GM23338 (cell line): ENCODE measurements at regions not wholly inside any gene's neighbourhood (a gene's known extent, or its start where the extent isn't known, plus 50 kb on each side); places are given as distances from the start of the nearest gene placed in this dataset.

Experiments
- ATAC-seq: fragments of 200-7000 bp; cut with Tn5 transposase; 3 replicates; pipeline ENCODE4 v1.9.1; 2020
- DNase-seq: peaks from one replicate; pipeline ENCODE4 v3.0.0-alpha.2; 2015; ENCODE audit warnings: low spot score
- H2AFZ ChIP-seq: fragments of 200-600 bp; sonication (generic); 2 replicates; pipeline ENCODE4 v1.8.0; 2016; ENCODE audit warnings: antibody characterized with exemption, mild to moderate bottlenecking, moderate library complexity
- H3F3A ChIP-seq: fragments of 200-600 bp; sonication (generic); replicated peaks from 2 replicates; pipeline ENCODE4 v1.8.0; 2017; ENCODE audit warnings: antibody characterized with exemption, mixed run types, low read depth
- H3K27ac ChIP-seq: fragments of 200-600 bp; sonication (generic); 2 replicates; pipeline ENCODE4 v1.6.1; 2016; ENCODE audit warnings: low read depth
- H3K27me3 ChIP-seq: fragments of 200-600 bp; sonication (generic); 2 replicates; pipeline ENCODE4 v1.8.0; 2016; ENCODE audit warnings: mild to moderate bottlenecking, mixed run types, moderate library complexity; ENCODE audit not compliant: insufficient read depth
- H3K36me3 ChIP-seq: fragments of 200-600 bp; sonication (generic); 2 replicates; pipeline ENCODE4 v1.8.0; 2016; ENCODE audit warnings: mild to moderate bottlenecking; ENCODE audit not compliant: insufficient read depth
- H3K4me1 ChIP-seq: fragments of 200-600 bp; sonication (generic); 2 replicates; pipeline ENCODE4 v1.8.0; 2016; ENCODE audit warnings: mild to moderate bottlenecking, moderate library complexity; ENCODE audit not compliant: insufficient read depth
- H3K4me2 ChIP-seq: fragments of 200-600 bp; sonication (generic); 2 replicates; pipeline ENCODE4 v1.7.1; 2017; ENCODE audit warnings: mixed run types
- H3K4me3 ChIP-seq: fragments of 200-600 bp; sonication (generic); 2 replicates; pipeline ENCODE4 v1.6.1; 2016; ENCODE audit warnings: mixed run types
- H3K79me2 ChIP-seq: fragments of 200-600 bp; sonication (generic); replicated peaks from 2 replicates; pipeline ENCODE4 v1.8.0; 2017; ENCODE audit warnings: mild to moderate bottlenecking; ENCODE audit not compliant: insufficient read depth
- H3K9me2 ChIP-seq: fragments of 200-600 bp; sonication (generic); 2 replicates; pipeline ENCODE4 v1.8.0; 2017; ENCODE audit not compliant: insufficient read depth
- H4K20me1 ChIP-seq: fragments of 200-600 bp; sonication (generic); replicated peaks from 2 replicates; pipeline ENCODE4 v1.8.0; 2017; ENCODE audit warnings: mild to moderate bottlenecking; ENCODE audit not compliant: insufficient read depth
- H3K27ac Mint-ChIP-seq: 2 replicates; pipeline ENCODE4 v1.8.0; 2020; ENCODE audit warnings: inconsistent platforms, mild to moderate bottlenecking, moderate library complexity, mixed read lengths
- H3K27me3 Mint-ChIP-seq: 3 replicates; pipeline ENCODE4 v1.8.0; 2022; ENCODE audit warnings: low read depth, mild to moderate bottlenecking, moderate library complexity, mixed read lengths, inconsistent platforms; ENCODE audit not compliant: insufficient read depth, poor library complexity
- H3K36me3 Mint-ChIP-seq: 3 replicates; pipeline ENCODE4 v1.8.0; 2021; ENCODE audit warnings: low read depth, mild to moderate bottlenecking, inconsistent platforms, moderate library complexity, mixed read lengths
- H3K4me1 Mint-ChIP-seq: 3 replicates; pipeline ENCODE4 v1.8.0; 2020; ENCODE audit warnings: mild to moderate bottlenecking, inconsistent platforms, mixed read lengths
- H3K4me3 Mint-ChIP-seq: 3 replicates; pipeline ENCODE4 v1.8.0; 2021; ENCODE audit warnings: moderate library complexity, mild to moderate bottlenecking, inconsistent platforms, mixed read lengths
- H3K9me3 Mint-ChIP-seq: 3 replicates; pipeline ENCODE4 v1.8.0; 2020; ENCODE audit warnings: moderate library complexity, mild to moderate bottlenecking, inconsistent platforms, mixed read lengths
- CREB1 ChIP-seq: fragments of 250-450 bp; sonication (Bioruptor Pico); IDR thresholded peaks from 2 replicates; pipeline ENCODE4 v1.5.0; 2020; ENCODE audit warnings: low read depth, mild to moderate bottlenecking, moderate library complexity
- CTCF ChIP-seq, 2 experiments: fragments of 200-600 bp in 1 of 2; sonication (generic) in 1 of 2; conservative IDR thresholded peaks; 2 replicates each; pipeline versions ENCODE4 v1.5.1 to v1.6.1; 2016 to 2017; ENCODE audit warnings: antibody characterized with exemption in 2 of 2, low read depth in 2 of 2, mild to moderate bottlenecking in 2 of 2, moderate library complexity in 1 of 2
- EZH2 ChIP-seq: fragments of 200-600 bp; sonication (generic); IDR thresholded peaks from one replicate; pipeline ENCODE4 v1.8.0; 2017; ENCODE audit warnings: antibody characterized with exemption, mild to moderate bottlenecking, low read depth; ENCODE audit not compliant: unreplicated experiment
- EZH2phosphoT487 ChIP-seq: fragments of 200-600 bp; sonication (generic); IDR thresholded peaks from one replicate; pipeline ENCODE4 v1.8.1; 2018; ENCODE audit warnings: antibody characterized with exemption; ENCODE audit not compliant: unreplicated experiment
- JUNB ChIP-seq: IDR thresholded peaks from one replicate; pipeline ENCODE4 v1.6.1; 2016; ENCODE audit warnings: antibody characterized with exemption; ENCODE audit not compliant: unreplicated experiment
- NANOG ChIP-seq: IDR thresholded peaks from 2 replicates; pipeline ENCODE4 v1.6.1; 2016; ENCODE audit warnings: antibody characterized with exemption, borderline replicate concordance
- REST ChIP-seq: IDR thresholded peaks from one replicate; pipeline ENCODE4 v1.6.1; 2018; ENCODE audit warnings: antibody characterized with exemption; ENCODE audit not compliant: unreplicated experiment
- STAT1 ChIP-seq: IDR thresholded peaks from one replicate; pipeline ENCODE4 v1.6.1; 2016; ENCODE audit warnings: antibody characterized with exemption; ENCODE audit not compliant: unreplicated experiment
- ZNF114 ChIP-seq: fragments of 250-450 bp; sonication (Bioruptor Pico); IDR thresholded peaks from 2 replicates; pipeline ENCODE4 v1.5.0; 2020; ENCODE audit warnings: mild to moderate bottlenecking, moderate library complexity
- ZNF331 ChIP-seq: fragments of 250-450 bp; sonication (Bioruptor Pico); IDR thresholded peaks from 2 replicates; pipeline ENCODE4 v1.5.0; 2020; ENCODE audit warnings: low read depth, mild to moderate bottlenecking, moderate library complexity
- ZNF462 ChIP-seq: fragments of 250-450 bp; sonication (Bioruptor Pico); IDR thresholded peaks from 2 replicates; pipeline ENCODE4 v1.5.0; 2020; ENCODE audit warnings: mild to moderate bottlenecking, moderate library complexity
- TF ChIP-seq, protein P1 (sequence below): IDR thresholded peaks from 2 replicates; pipeline ENCODE4 v1.6.1; 2016; ENCODE audit warnings: antibody characterized with exemption

DNA sequence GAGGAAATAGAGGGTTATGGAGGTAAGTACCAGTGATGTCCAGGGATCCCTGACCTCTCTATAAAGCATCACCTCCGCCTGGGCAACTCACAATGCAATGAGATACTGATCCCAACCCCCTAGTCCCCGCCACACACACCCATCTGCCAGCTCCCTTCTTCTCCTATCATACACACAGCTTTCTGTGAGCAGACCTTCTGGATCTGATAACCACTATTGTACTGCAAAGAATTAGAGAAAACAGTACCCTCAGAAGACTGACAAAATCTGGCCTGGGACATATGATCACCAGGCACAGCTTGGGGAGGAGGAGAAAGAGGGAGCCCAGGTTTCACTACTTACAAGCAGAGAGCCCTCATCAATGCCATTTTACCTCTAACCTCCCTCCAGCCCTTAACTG lies 249.0 kb downstream of the SEC61B start:
- Histone ChIP-seq H3K4me1 (no peaks in the 10 kb centered on the region), H3K4me3 (no peak overlapping the region), H4K20me1 (no peaks in the 10 kb centered on the region), H3K4me2 (no peak overlapping the region), H3K36me3 (no peaks in the 10 kb centered on the region), H3F3A (no peaks in the 10 kb centered on the region), H3K79me2 (no peaks in the 10 kb centered on the region), H2AFZ (no peak overlapping the region), H3K27me3 (no peaks in the 10 kb centered on the region), H3K9me2 (no peaks in the 10 kb centered on the region), H3K27ac (no peak overlapping the region)
- Mint-ChIP-seq H3K4me3 (no peak overlapping the region), H3K4me1 (no peaks in the 10 kb centered on the region), H3K27ac (no peak overlapping the region), H3K36me3 (no peaks in the 10 kb centered on the region), H3K9me3 (no peaks in the 10 kb centered on the region), H3K27me3 (no peaks in the 10 kb centered on the region)
- TF ChIP-seq JUNB (no peak), ZNF114 (CRISPR knock-in tag) (no peak), STAT1 (no peak), CTCF (conservative IDR thresholded peaks at IDR 0.05; ENCODE audit: low read depth in 2 of 2) (no peak), NANOG (no peak), REST (no peak), ZNF331 (no peak), EZH2phosphoT487 (no peak), EZH2 (no peak), ZNF462 (CRISPR knock-in tag) (no peak), CREB1 (CRISPR knock-in tag) (no peak)
- TF ChIP-seq, protein P1, sequence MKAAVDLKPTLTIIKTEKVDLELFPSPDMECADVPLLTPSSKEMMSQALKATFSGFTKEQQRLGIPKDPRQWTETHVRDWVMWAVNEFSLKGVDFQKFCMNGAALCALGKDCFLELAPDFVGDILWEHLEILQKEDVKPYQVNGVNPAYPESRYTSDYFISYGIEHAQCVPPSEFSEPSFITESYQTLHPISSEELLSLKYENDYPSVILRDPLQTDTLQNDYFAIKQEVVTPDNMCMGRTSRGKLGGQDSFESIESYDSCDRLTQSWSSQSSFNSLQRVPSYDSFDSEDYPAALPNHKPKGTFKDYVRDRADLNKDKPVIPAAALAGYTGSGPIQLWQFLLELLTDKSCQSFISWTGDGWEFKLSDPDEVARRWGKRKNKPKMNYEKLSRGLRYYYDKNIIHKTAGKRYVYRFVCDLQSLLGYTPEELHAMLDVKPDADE: no peak
- DNase-seq: no peak
- ATAC-seq: no peak
